ENCODE measurements at regions not wholly inside any gene's neighbourhood (a gene's known extent, or its start where the extent isn't known, plus 50 kb on each side); places are given as distances from the start of the nearest gene placed in this dataset.
"Not testable (repeated sequence)": the region's sequence is repeated elsewhere in the genome, so short reads cannot be mapped to it uniquely, and the experiment has no call there.

DNA sequence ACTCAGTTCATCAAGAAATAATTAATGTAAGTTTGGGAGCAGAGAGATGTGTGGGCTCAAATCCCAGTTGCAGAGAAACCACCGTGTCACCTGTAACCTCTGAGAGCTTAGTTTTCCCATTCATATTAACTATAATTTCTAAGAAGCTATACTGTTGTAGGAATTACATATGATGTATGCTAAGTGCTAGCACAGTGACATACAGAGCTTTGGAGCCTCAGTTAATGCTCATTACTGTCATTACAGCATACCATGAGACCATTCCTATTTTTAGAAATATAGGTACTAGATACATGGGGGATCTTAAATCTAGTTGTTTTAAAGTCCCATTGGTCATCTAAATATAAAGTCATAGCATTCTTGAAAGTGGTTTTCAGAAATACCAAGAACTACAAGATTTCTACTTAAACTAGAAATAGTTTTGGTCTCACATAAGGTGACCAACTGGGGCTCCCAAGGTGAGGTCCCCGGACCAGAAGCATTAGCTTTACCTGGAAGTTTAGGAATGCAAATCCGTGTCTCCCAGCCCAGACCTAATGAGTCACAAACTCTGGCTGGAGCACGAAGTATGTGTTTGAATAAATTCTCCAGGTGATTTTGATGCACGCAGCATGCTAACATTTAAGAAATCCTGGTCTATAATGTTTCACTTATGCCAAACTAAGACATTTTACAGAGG, 144.6 kb downstream of the LACC1 start:
- no peak for DNase-seq

DNA sequence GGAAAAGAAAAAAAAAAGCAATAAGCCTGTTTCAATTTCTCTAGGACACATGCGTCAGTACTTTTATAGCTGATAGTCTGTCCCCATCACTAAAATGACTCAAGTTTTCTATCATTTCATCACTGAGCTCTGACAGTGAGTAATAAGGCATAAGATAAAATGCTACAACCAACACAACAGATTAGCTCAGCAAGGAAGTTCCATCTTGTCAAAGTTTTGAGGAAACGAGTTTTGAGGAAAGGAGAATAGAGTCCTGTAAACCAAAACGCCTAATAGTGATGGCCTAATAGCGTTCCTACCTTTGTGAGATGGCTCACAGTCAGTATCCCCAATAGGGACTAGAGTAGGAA, 145.1 kb downstream of the LACC1 start:
- no peak for DNase-seq

DNA sequence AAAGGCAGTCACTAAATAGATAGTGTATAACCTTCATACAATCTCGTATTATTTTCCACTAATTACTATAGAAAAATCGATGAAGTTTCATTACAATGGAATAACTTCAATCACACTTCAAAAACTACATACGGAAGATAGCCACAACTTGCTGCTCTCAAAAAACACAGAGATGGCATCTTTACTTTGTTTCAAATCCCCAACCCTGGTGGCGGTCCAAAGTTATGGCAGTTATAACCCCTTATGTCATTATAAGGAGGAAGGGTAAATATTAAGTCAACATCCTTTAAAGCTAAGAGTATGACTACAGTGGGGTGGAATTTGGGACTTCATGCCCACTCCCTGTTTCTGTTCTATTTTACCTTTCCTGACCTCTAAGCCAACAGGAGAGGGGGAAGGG, 146.5 kb downstream of the LACC1 start:
- no peak for DNase-seq

DNA sequence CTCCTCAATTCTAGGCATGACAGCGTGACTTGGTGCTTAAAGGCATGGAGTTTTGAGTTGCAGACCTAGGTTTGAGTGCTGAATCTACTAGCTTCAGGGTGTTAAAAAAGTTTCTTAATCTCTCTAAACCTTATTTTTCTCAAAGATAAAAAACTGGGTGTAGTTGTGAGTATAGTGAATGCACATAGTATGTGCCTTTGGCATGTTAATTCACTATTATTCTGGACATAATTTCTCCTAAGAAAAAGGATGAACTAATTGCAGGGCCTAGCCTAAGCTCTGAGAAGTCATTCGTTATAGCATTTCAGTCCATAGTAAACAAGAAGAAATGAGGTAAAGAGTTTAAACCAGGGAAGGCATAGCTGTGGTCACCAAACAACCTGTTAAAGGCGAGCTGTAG, 149.0 kb downstream of the LACC1 start:
- DNase-seq = no peak

DNA sequence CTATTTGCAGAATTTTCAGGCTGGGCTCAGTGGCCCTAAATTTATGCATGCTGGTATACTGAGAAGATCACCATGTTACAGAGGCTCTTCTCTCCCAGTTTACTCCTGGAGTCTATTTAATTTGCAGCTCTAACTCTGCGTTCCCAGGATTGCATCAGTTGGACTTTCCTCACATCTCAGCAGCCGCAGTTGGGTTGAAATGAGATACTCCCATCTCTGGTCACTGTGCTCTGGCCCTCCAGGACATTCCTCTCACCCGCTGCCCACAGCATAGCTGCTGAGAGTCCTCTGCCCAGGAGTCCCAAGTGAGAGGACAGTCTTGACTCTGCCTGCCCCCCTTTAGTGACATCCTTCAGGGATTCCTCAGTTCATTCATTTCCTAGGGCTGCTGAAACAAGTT, 150.9 kb downstream of the LACC1 start:
- DNase-seq = no peak

DNA sequence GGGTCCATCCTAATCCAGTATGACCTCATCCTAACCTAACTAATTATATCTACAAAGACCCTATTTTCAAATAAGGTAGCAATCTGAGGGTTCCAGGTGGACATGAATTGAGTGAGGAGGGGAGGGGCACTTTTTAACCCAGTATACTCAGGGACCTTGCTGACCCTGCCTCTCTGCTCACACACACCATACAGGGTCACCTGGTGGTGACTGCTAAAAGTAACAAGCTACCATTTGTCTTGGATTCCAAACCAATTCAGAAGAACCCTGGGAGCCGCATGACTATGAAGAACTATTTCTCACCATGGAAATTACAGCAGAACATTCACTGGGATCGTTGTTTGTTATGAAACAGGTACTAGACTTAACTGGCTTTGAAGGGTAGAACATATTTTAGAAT, 151.9 kb downstream of the LACC1 start:
- DNase-seq = no peak

DNA sequence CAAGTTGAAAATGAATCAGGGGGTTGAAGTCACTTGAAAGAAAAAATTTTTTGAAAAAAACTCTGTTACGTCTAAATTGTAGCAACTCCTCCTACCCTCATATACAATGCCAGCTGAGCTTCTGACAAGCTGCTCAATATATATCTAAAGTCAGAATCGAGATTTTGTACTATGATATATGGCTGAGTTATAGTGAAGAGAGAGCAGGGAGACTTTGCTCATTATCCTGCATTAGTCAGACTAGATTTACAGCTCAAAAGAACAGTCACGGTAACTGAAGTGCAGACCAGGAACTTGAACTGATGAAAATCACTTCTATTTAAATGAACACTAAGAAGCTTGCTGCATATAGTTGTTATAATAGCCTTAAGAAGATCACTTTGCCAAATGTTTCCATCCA, 153.1 kb downstream of the LACC1 start:
- DNase-seq = no peak

DNA sequence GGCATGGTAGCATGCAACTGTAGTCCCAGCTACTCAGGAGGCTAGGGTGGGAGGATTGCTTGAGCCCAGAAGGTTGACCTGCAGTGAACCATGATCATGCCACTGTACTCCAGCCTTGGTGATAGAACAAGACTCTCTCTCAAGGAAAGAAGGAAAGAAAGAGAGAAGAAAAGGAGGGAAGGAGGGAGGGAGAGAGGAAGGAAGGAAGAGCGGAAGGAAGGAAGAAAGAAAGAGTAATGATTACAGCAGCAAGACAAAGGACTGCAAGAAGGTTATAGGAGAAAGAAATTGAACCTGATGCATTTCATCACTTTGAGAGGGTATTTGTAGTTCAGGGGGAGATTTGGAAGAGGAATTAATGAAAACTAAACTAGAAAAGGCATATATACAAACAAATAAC, 155.7 kb downstream of the LACC1 start:
- DNase-seq = no peak

DNA sequence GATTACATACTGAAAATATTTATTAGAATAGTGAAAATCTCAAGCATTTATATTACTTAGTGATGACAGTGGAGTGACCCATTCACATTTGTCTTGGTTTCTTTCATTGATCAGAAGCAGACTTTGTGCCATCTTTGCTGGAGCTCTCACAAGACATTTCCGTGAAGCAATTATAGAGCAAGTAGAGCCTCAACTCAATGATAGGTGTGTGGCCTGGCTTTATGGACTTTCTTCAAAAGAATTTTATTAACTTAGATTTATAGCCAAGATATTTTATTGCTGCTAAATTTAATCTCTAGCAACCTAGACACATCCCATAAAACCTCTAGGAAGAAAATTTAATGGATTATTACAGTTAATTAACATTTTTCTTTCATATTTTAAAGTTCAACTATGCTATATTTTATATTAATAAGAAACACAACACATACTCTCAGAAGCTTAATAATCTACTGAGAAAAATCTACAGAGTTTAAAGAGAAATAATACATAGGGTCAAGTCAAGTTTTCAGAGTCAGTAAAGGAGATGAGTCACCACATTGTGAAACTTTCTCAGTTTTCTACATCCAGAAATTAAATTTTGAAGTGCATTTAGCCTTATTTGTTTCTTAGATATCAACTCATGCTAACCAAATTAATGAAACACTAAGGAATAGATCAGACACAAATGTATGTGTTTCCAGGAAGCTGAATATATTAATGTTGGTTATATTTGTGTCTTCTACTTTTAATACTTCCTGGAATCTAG, 160.5 kb downstream of the LACC1 start:
- no peak for DNase-seq

DNA sequence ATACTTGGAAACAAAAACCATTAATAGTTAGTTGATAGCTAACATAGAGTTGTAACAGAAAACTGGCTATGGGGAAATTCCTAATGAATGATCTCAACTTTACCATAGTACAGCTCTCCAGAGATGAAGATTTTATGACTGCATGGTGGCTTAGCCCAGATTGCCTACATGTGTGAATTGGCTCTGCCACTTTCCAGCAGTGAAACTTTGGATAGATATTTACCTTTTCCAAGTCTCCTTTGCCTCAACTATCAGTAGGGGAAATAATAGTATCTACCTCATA, 161.1 kb downstream of the LACC1 start:
- no peak for DNase-seq

DNA sequence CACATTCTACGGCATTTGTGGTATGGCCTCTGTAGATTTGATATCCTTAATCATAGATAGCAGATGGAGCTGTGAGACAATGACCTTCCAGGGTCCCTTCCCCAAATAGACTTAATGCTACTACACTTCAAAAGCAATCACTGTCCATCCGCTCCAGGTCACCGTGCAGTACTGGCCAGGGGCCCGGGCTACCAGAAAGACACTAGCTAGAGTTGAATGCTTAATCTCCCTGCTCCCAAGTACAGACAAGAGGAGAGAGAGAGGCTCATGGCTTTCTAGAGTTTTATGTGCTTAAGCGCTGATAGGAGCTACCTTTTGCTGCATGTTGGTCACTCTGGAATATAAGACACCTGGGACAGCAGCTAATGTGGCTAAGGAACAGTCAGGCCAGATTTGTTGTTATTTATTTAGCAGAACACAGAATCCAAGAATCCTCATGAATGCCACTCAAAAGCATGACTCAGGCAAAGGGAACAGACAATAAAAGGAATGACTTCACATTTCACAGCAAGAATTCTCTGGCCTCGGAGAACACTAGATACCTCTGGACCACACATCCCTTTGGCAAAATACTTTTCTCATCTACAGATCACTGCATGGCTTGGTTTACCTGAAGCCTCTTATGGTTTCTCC, 165.0 kb downstream of the LACC1 start:
- no peak for DNase-seq

DNA sequence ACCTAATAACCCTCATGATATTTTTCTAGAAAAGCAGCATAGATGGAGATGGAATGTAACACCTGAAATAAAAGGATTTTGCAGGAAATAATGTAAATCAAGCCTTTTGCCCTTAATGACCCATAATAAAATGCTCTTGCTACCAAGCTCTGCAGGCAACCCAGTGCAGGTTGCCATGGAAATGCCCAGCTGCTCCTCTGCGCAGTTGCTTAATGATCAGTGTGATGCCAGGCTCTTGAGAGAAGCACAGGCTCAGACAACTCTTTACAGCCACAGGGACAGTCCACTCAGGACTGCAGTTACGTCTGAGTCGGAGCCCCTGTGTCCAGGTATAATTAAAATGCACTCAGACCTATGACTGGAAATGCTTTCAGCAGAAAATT, 165.5 kb downstream of the LACC1 start:
- DNase-seq = peak in 1 of 2 experiments; percentile 40

DNA sequence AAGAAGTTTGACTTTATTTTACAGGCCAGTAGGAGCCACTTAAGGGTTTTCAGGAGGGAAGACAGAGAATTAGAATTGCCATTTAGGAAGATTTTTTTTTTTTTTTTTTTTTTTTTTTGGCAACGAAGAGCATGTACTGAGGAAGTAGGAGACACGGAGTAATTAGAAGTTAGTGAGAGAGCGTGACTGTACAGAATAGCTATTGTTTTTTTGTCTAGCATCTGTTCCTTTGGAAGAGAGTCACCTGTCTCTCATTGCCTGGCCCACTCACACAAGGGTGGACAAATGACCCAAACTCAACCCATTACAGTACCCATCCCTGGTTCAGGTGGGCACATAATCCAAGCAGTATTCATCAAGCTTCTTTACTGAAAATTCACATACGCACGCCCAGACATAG, 166.7 kb downstream of the LACC1 start:
- DNase-seq = no peak

DNA sequence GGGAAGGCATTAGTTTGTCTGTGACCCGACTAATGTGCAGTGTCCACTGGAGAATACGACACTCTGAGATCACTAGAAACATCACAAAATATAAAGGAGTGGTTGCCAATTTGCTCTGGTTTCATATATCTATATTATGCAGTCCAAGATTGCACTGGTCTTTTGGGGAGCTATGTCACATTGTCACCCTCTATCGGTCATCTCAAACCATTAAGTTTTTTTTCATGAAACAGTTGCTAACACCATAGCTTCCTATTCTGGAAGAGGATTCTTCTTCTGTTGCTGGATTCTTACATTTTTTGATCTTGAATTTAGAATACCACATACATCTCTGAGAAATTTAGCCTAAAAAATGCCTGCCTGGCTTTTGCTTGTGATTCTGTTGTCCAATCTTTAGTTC, 168.6 kb downstream of the LACC1 start:
- DNase-seq = no peak

DNA sequence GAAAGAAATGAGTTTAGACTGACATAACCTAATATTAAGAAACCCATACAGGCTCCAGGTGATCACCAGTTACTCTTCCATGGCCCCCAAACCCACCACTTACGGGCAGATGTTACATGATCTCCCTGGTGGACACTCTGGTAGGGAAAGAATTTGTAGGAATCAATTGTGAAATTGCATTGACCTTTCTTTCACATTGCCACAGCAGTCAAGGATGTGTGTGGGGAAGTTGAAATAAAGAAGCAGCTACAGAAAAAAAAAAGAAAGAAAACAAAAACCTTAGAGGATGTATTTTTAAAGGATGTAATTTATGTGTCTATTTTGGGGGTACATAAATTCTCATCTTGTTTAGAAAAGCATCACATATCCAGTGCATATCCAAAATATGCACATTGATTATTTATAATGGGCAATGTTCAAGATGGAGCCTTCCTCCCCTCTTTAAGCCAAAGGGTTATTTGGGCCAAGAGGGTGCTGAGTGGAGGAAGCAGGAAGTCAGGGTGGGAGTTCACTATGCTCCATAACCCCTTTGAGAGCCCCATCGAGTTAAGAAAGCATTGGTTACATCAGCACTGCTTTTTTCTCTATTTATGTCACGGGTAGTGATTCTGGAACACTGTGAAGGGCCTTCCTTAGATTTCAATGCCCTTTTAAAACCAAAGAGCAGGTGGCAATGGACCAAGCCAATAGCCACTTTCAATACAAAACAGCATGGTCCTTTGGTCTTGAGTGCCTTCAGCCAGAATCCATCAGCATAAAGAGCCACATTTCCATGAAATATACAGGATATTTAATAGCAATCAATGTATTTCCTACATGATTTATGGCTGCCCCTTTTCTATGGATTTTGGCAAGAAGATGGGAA, 169.6 kb downstream of the LACC1 start:
- no peak for DNase-seq

DNA sequence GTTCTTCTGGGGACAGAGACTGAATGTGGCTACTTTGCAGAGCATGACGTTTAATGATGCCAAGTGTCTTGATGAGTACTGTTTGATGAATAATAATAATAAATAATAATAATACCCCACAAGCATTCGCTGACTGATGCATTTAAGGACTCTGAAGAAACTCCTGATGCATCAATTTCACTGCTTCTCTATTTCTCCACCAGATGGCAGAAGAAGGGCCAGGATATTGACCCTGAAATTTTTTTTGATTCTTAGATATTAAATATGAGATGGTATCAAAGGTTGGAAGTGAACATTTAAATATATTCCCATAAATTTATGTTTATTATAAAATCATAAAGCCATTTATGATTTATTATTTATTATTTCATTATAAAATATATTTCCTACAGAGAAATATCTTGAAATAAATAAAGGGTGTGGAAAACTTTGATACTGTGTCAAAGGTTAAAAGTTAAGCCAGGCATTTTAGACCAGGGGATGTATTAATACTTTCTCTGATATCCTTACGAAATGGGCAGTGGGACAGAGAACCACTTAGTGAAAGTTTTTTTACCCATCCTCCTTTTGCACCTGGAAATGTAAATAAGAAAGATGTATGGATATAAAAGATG, 170.9 kb downstream of the LACC1 start:
- peak in 1 of 2 experiments; percentile 10 for DNase-seq

DNA sequence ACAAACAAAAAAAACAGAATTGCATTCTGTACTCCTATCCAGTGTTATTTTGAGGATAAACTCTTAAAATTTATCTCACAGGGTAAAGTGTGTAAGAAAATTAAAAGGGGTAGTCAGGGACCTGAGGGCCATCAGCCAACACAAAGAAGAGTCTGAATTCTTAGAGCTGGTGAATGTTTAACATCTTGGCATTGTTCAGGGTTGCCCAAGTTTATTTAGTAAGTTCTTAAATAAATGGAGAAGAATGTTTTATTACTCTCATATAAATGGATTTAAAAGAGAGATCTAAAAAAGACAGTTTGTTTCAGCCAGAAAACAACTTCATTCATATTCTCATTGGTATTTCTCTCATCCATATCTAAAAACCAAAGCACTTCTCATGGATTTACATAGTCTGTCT, 171.7 kb downstream of the LACC1 start:
- no peak for DNase-seq

DNA sequence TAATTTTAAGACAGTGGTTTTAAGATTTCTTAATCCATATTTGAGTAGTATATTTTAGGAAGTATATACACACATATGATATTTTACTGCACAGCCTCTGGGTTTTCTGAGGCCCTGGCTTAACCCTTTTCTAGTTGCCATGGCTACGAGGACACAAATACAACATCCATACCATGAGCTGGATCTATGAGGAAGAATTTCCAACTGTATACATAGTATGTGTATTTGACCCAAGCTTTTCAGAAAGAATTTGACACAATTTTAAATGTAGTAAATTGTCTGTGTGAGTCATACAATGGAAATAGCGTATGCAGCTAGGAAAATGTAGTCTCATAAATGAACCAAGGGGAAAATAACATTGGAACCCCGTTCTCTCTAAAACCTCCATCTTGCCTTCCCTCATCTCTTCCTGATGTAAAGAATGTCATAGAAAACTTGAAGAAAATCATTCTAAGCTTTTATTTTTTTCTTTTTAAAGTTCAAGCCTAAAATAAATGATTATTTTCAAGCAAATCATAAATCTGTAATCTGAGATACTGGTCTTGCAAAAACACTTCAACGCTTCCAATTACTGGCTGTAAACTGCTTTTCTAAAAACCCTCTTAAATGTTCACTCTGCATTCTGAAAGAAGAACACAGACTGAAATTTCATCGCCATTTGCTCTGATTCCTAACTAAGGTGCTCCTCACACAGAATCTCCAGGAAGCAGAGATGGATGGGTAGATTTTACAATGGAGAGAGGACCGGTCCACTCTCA, 172.4 kb downstream of the LACC1 start:
- no peak for DNase-seq

DNA sequence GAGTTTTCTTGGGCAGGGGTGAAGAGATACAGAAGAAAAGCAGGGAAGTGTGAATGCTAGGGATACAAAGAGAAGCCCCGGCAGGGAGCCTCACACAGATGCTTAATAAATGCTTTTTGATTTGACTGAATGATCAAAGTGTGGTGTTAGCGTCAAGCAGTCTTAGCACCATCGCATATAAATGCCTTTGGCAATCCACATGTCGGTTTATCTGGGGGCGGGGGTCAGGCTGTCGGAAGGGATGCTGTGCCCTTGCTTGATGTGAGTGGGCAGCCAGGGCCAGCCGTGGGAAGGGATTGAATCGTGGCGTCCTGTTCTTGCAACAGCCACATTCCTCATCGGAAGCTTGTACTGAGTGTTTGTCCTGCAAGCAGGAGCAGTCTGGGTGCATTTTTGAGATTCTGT, 173.1 kb downstream of the LACC1 start:
- DNase-seq = no peak

DNA sequence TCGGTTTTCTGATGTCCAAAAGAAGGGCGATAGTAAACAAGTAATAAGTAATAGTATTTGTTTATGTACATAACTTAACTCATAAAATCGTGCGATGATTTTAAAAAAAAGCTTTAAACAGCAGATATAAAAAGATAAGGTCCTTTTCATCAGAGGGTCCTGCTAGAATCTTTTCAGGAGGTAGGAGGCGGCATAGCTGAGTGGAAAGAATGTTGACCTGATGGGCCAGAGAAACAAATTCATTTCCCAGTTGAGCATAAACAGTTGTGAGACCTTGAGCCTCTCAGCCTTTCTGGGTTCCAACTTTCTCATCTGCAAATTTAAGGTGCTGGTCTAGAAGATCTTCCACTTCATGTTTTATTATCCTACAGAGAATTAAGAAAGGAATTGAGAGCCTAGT, 173.5 kb downstream of the LACC1 start:
- DNase-seq = no peak

DNA sequence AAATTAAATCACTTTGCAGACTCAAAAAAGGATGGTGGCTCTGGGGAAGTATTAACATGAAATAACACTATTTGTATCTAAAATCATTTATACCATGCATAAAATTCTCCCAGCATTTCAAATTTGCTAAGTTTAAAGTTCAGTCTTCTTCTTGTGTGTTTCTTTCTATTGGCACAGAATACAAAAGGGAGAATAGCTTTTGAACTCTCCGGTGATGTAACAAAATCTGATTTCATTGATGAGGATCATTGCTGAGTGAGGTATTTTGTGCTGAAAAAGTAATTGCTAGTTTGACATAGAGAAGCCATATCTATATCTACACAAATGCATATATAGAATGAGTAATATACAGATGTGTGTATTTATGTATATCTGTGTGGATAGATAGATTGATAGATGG, 174.8 kb downstream of the LACC1 start:
- DNase-seq = no peak

DNA sequence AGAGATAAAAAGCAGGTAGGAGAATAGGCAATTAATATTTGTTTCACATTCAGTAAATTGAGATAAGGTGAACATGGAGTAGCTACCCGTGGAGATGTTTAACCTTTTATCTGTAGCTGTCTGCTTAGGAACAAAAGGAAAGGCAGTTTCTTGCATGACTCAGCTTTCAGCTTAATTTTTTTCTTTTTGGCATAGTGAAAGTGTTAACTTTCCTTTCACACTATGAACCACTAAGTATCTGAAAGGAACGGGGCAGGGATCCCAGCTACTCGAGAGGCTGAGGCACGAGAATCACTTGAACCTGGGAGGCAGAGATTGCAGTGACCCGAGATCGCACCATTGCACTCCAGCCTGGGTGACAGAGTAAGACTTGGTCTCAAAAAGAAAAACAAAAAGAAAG, 176.0 kb downstream of the LACC1 start:
- not testable (repeated sequence) for DNase-seq

DNA sequence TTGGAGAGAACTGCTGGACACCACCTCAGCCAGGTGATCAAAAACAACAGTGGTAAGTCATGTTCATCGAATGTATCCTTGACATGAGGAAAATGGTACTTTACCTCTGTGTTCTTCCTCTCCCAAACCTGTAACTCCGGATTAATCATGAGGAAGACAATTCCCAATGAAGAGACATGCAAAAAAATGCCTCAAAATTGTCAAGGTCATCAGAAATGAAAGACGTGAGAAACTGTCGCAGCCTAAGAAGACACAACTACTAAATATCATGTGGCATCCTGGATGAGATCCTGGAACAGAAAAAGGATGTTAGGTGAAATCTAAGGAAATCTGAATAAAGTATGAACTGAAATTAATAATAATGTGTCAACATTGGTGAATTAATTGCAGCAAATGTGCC, 178.4 kb downstream of the LACC1 start:
- no peak for DNase-seq

Measured in SHP77 (cell line).